ENCODE measurements at regions not wholly inside any gene's neighbourhood (a gene's known extent, or its start where the extent isn't known, plus 50 kb on each side); places are given as distances from the start of the nearest gene placed in this dataset.

GRCh38 chr2:208713066-208713745, 306.6 kb downstream of the PTH2R start:
- no peak for TF ChIP-seq POLR2A (IDR thresholded peaks at IDR 0.05; ENCODE audit: low read depth, low read length)
- TF ChIP-seq POLR2AphosphoS5 (IDR thresholded peaks at IDR 0.05; ENCODE audit: low read depth, low read length) = no peak

Data from GM12892 (cell line).